PFSK-1 (cell line): ENCODE measurements at regions not wholly inside any gene's neighbourhood (a gene's known extent, or its start where the extent isn't known, plus 50 kb on each side); places are given as distances from the start of the nearest gene placed in this dataset.

Experiments
- FOXP2 ChIP-seq: optimal IDR thresholded peaks from 2 replicates; pipeline ENCODE3; 2011; ENCODE audit warnings: borderline replicate concordance, control low read depth, inconsistent platforms; ENCODE audit not compliant: insufficient read depth; ENCODE audit errors: extremely low read length, extremely low read depth
- POLR2AphosphoS5 ChIP-seq: IDR thresholded peaks from 2 replicates; pipeline ENCODE4 v1.6.1; 2012; ENCODE audit warnings: low read depth, mild to moderate bottlenecking, control low read depth, low read length, moderate library complexity
- REST ChIP-seq, 2 experiments: IDR thresholded peaks; 2 replicates each; pipeline versions ENCODE4 v1.6.1 to v1.8.0; 2011 to 2012; ENCODE audit warnings: low read depth in 2 of 2, low read length in 2 of 2, control low read depth in 1 of 2, inconsistent platforms in 1 of 2, mild to moderate bottlenecking in 1 of 2, moderate library complexity in 1 of 2; ENCODE audit not compliant: insufficient read depth in 1 of 2
- SIN3A ChIP-seq: IDR thresholded peaks from 2 replicates; pipeline ENCODE4 v1.6.1; 2012; ENCODE audit warnings: mild to moderate bottlenecking, low read length, moderate library complexity, borderline replicate concordance; ENCODE audit not compliant: insufficient read depth
- TAF1 ChIP-seq: IDR thresholded peaks from 2 replicates; pipeline ENCODE4 v1.6.1; 2012; ENCODE audit warnings: low read length, control low read depth, borderline replicate concordance; ENCODE audit not compliant: insufficient read depth

GRCh38 chr5:72599065-72599433, 91.8 kb upstream of the ZNF366 start:
- no peak for TF ChIP-seq FOXP2
- no peak for TF ChIP-seq REST (IDR thresholded peaks at IDR 0.05; ENCODE audit: insufficient read depth in 1 of 2, low read depth in 2 of 2, low read length in 2 of 2)
- no peak for TF ChIP-seq SIN3A
- no peak for TF ChIP-seq TAF1
- no peak for TF ChIP-seq POLR2AphosphoS5

GRCh38 chr5:72598401-72599064, 91.3 kb upstream of the ZNF366 start:
- no peak for TF ChIP-seq POLR2AphosphoS5
- TF ChIP-seq SIN3A = no peak
- no peak for TF ChIP-seq FOXP2
- no peak for TF ChIP-seq REST (IDR thresholded peaks at IDR 0.05; ENCODE audit: insufficient read depth in 1 of 2, low read depth in 2 of 2, low read length in 2 of 2)
- TF ChIP-seq TAF1 = no peak

- TF ChIP-seq POLR2AphosphoS5 (no peak), FOXP2 (no peak), SIN3A (no peak), REST (IDR thresholded peaks at IDR 0.05; ENCODE audit: insufficient read depth in 1 of 2, low read depth in 2 of 2, low read length in 2 of 2) (no peak), TAF1 (no peak)
Measured at GRCh38 chr5:72597456-72597948, 90.3 kb upstream of the ZNF366 start.

- TF ChIP-seq POLR2AphosphoS5 (no peak), FOXP2 (no peak), REST (IDR thresholded peaks at IDR 0.05; ENCODE audit: insufficient read depth in 1 of 2, low read depth in 2 of 2, low read length in 2 of 2) (no peak), SIN3A (no peak), TAF1 (no peak)
Measured at GRCh38 chr5:72596956-72597355, 89.7 kb upstream of the ZNF366 start.

- TF ChIP-seq POLR2AphosphoS5 = no peak
- no peak for TF ChIP-seq SIN3A
- TF ChIP-seq TAF1 = no peak
- TF ChIP-seq FOXP2 = no peak
- TF ChIP-seq REST (IDR thresholded peaks at IDR 0.05; ENCODE audit: insufficient read depth in 1 of 2, low read depth in 2 of 2, low read length in 2 of 2) = no peak
Measured at GRCh38 chr5:72588640-72589039, 81.4 kb upstream of the ZNF366 start.
